Activated CD8-positive, alpha-beta T cell treated with anti-CD3 and anti-CD28 coated beads for 36 hours (primary cell): ENCODE measurements at regions not wholly inside any gene's neighbourhood (a gene's known extent, or its start where the extent isn't known, plus 50 kb on each side); places are given as distances from the start of the nearest gene placed in this dataset.

Experiments
- ATAC-seq: fragments of 200-7000 bp; cut with Tn5 transposase; one replicate; pipeline ENCODE4 v1.10.0; 2021; ENCODE audit warnings: mild to moderate bottlenecking, moderate library complexity
- CTCF ChIA-PET: fragments of 350-600 bp; sonication (Branson Sonifier 250); formaldehyde crosslinking; loops from one replicate; lab custom pipeline; 2021; ENCODE audit warnings: antibody characterized with exemption; lab: Charles Lee
- POLR2A ChIA-PET: fragments of 350-600 bp; sonication (Branson Sonifier 250); formaldehyde crosslinking; loops from one replicate; lab custom pipeline; 2021; ENCODE audit warnings: antibody characterized with exemption; lab: Charles Lee
- DNase-seq: peaks from one replicate; pipeline ENCODE4 v3.0.0-alpha.2; 2020
- H3K27ac Mint-ChIP-seq: one replicate; pipeline ENCODE4 v1.8.0; 2021; ENCODE audit warnings: mild to moderate bottlenecking, mixed read lengths
- H3K27me3 Mint-ChIP-seq: one replicate; pipeline ENCODE4 v1.8.0; 2021; ENCODE audit warnings: mixed read lengths
- H3K36me3 Mint-ChIP-seq: one replicate; pipeline ENCODE4 v1.8.0; 2021; ENCODE audit warnings: low read depth, mixed read lengths
- H3K4me1 Mint-ChIP-seq: one replicate; pipeline ENCODE4 v1.8.0; 2021; ENCODE audit warnings: low read depth, mixed read lengths
- H3K4me3 Mint-ChIP-seq: one replicate; pipeline ENCODE4 v1.8.0; 2021; ENCODE audit warnings: mild to moderate bottlenecking, moderate library complexity, mixed read lengths
- H3K9me3 Mint-ChIP-seq: one replicate; pipeline ENCODE4 v1.8.0; 2021; ENCODE audit warnings: mixed read lengths
- intact Hi-C: fragments of 100-400 bp; cut with micrococcal nuclease; formaldehyde crosslinking; loops from one replicate; pipeline ENCODE4 v1.10.0; 2022
- TF ChIP-seq, protein P1 (sequence below): fragments of 200-600 bp; IDR thresholded peaks from one replicate; pipeline ENCODE4 v1.8.0; 2022; ENCODE audit warnings: antibody characterized with exemption, mild to moderate bottlenecking

- no peak for ATAC-seq
- DNase-seq: no peak
- TF ChIP-seq, protein P1, sequence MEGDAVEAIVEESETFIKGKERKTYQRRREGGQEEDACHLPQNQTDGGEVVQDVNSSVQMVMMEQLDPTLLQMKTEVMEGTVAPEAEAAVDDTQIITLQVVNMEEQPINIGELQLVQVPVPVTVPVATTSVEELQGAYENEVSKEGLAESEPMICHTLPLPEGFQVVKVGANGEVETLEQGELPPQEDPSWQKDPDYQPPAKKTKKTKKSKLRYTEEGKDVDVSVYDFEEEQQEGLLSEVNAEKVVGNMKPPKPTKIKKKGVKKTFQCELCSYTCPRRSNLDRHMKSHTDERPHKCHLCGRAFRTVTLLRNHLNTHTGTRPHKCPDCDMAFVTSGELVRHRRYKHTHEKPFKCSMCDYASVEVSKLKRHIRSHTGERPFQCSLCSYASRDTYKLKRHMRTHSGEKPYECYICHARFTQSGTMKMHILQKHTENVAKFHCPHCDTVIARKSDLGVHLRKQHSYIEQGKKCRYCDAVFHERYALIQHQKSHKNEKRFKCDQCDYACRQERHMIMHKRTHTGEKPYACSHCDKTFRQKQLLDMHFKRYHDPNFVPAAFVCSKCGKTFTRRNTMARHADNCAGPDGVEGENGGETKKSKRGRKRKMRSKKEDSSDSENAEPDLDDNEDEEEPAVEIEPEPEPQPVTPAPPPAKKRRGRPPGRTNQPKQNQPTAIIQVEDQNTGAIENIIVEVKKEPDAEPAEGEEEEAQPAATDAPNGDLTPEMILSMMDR: no peak
- no peaks in the 10 kb centered on the region for H3K27me3 Mint-ChIP-seq
- H3K36me3 Mint-ChIP-seq: no peaks in the 10 kb centered on the region
- no peak overlapping the region for H3K27ac Mint-ChIP-seq
- H3K9me3 Mint-ChIP-seq: peaks cover 20% of the 10 kb centered on the region
- H3K4me3 Mint-ChIP-seq: no peak overlapping the region
- POLR2A ChIA-PET: no interaction called here
- intact Hi-C loops: no loop called here
- CTCF ChIA-PET: no interaction called here
- no peaks in the 10 kb centered on the region for H3K4me1 Mint-ChIP-seq
Measured at GRCh38 chr9:118635416-118635815, 733.8 kb downstream of the BRINP1 start.

GRCh38 chr9:118637681-118638080, 731.6 kb downstream of the BRINP1 start:
- Mint-ChIP-seq H3K9me3 (peaks cover 22% of the 10 kb centered on the region), H3K36me3 (no peaks in the 10 kb centered on the region), H3K27me3 (no peaks in the 10 kb centered on the region), H3K4me3 (no peak overlapping the region), H3K4me1 (no peaks in the 10 kb centered on the region), H3K27ac (no peak overlapping the region)
- CTCF ChIA-PET: no interaction called here
- intact Hi-C loops: no loop called here
- ATAC-seq (no peak), DNase-seq (no peak)
- POLR2A ChIA-PET: no interaction called here
- TF ChIP-seq, protein P1: no peak

GRCh38 chr9:118640836-118641560, 728.2 kb downstream of the BRINP1 start:
- no peak overlapping the region for H3K27ac Mint-ChIP-seq
- H3K9me3 Mint-ChIP-seq: peaks cover 16% of the 10 kb centered on the region
- ChIA-PET POLR2A (no interaction called here), CTCF (no interaction called here)
- H3K27me3 Mint-ChIP-seq: no peaks in the 10 kb centered on the region
- H3K4me3 Mint-ChIP-seq: no peak overlapping the region
- DNase-seq (no peak), ATAC-seq (no peak)
- intact Hi-C loops: no loop called here
- no peaks in the 10 kb centered on the region for H3K4me1 Mint-ChIP-seq
- TF ChIP-seq, protein P1: no peak
- no peaks in the 10 kb centered on the region for H3K36me3 Mint-ChIP-seq

DNA sequence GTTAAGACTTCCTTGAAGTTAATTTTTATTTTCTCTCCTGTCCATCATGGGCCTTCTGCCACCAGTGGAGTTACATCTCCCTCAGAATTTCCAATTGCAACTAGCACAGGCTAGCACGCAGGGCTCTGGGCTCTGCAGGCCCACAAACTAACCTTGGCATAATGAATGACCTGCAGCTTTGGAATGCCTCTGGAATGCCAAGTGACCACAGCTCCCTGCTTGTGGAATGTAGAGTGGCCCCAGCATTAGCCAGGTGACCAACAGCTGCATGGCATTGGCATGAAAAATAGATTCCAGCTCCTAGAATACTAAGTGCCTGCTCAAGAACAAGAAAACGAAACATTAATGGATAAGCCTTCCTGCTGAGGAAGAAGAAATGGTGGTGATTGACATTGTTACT, 726.1 kb downstream of the BRINP1 start:
- Mint-ChIP-seq H3K4me1 (no peaks in the 10 kb centered on the region), H3K4me3 (no peak overlapping the region), H3K27me3 (no peaks in the 10 kb centered on the region), H3K9me3 (peaks cover 15% of the 10 kb centered on the region), H3K27ac (no peak overlapping the region), H3K36me3 (no peaks in the 10 kb centered on the region)
- intact Hi-C loops: no loop called here
- TF ChIP-seq, protein P1: no peak
- ATAC-seq: no peak
- DNase-seq: no peak
- ChIA-PET CTCF (no interaction called here), POLR2A (no interaction called here)

DNA sequence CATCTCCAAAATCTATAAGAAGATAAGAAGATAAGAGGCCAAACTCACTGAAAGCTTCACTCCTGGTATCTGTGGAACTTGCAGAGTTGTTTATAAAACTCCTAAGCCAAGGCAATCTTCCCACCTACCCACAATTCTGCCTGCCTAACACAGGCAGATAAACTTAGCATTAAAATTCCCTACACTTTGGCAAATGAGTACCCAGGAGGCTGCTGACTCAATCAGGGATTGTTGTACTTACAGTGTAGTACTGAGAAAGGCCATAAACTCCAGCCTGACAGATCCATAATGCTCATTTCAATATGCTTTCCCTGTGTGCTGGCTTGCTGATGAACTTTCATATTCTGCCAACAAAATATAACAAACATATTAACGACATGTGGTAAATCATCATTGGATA, 725.2 kb downstream of the BRINP1 start:
- Mint-ChIP-seq H3K4me3 (no peak overlapping the region), H3K4me1 (no peaks in the 10 kb centered on the region), H3K27me3 (no peaks in the 10 kb centered on the region), H3K9me3 (peaks cover 10% of the 10 kb centered on the region), H3K36me3 (no peaks in the 10 kb centered on the region), H3K27ac (no peak overlapping the region)
- DNase-seq (no peak), ATAC-seq (no peak)
- TF ChIP-seq, protein P1: no peak
- POLR2A ChIA-PET: no interaction called here
- CTCF ChIA-PET: no interaction called here
- intact Hi-C loops: no loop called here
